HL-60/S4 (cell line): ENCODE measurements at regions not wholly inside any gene's neighbourhood (a gene's known extent, or its start where the extent isn't known, plus 50 kb on each side); places are given as distances from the start of the nearest gene placed in this dataset.
"Not testable (repeated sequence)": the region's sequence is repeated elsewhere in the genome, so short reads cannot be mapped to it uniquely, and the experiment has no call there.

Source experiments
- in situ Hi-C: fragments of 300-500 bp; cut with MboI; formaldehyde crosslinking; loops from 2 replicates; pipeline ENCODE4 v1.14.3; 2022; ENCODE audit warnings: low sequenced_read_pairs

DNA sequence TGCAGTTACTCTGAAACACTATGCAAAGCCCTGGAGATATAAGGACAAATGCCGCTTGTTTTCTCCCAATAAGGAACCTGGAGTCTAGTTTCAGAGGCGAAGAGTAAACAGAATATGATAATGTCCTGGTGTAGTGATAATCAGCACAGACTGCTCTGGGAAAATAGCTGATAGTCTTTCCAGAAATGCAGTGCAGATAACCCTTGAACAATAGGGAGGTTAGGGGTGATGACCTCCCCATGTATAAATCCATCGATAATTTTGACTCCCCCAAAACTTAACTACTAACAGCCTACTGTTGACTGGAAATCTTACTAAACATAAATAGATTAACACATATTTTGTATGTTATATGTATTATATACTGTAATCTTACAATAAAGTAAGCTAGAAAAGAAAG is 1280.9 kb upstream of the TENM3 start:
- in situ Hi-C loops = no loop called here

DNA sequence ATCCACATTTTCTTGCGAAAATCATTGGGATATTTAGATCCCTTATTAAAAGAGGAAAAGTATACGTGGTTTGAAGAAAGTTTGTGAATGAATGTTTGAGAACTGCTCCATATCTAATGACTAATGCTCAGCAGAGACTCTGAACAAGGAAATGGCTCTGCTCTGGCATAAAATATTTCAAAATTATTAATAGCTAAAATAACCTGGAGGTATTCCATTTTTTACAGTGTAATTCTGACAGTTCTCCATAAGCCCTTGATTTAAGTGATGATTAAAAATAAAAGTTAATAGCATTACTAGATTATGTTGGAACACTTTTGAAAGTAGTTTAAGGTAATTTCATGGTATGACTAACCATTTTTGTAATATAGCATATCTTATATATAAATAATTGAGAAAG is 1276.9 kb upstream of the TENM3 start:
- in situ Hi-C loops = no loop called here

DNA sequence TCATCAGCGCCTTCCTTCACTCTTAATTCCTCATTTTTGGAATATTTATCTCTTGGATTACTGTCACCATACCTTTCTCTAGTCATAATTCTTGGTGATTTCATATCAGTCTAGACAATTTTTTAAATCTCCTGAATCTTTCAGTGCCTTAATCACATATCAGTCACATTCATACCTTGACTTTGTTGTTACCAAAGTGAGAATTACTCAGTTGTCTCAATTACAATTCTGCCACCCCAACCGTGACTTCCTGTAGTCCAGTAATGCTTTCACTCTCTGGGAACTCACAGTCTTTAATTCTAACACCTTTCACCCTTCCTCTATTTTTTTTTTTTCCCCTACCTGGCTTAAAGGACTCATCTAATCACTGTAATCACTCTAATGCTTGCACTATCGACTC is 1275.3 kb upstream of the TENM3 start:
- in situ Hi-C loops = no loop called here

DNA sequence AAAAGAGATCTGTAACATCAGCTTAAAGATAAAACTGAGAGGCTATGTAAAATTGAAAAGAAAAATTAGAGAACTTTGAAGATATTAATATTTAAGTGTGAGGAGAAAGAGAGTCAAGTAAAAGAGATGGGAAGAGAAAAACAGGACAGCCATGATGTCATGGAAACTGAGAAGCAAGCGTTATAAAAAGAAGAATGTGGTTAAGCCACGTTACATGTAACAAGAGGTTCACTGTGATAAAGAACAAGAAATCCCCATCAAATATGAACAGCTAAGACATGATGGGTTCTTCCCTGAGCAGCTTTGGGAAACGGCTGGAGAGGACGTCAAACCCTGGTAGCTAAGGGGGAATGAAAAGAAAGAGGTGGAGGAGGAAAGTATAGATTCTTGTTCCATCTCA is 1269.3 kb upstream of the TENM3 start:
- in situ Hi-C loops = no loop called here

DNA sequence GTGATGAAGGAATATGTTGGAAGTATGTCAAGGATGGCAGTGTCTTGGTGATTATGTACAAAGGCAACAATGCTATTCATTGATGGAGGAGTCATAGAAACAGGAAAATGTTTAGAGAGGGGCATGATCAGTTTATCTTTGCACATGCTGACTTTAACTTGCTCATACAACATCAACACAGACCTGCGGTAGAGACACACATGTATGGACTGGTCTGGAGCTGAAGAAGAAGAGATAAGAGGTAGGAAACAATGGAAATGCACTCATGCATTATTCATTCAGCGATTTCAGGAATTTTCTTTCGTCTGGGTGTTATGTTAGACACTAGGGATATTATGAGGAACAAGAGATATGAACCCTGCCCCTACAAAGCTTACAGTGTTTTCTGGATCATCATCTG is 1252.3 kb upstream of the TENM3 start:
- in situ Hi-C loops = no loop called here

DNA sequence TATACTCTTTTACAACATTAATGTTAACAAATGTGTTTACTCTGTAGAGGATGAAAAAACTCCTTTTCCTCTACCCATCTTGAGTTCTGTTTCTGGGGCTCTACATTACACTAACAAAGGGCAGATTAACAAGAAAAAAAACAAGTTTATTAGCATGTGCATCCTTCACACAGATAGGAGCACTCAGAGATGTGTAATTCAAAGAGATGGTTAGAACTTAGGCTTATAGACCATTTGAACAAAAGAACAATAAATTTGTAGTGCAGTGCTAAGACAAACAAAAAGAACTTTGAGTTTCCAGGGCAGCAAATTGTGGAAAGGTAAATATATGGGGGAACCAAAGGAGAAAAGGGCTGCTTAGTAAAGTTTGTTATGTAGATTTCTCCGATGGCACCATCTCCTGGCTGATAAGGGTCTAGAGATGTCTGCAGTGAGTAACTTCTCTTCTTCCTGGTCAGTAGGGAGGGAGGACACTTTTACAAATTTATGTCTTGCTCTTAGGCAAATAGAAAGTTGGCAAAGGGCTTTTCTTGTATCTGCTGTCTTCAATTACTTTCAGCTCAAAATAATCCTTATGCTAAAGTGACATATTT is 1249.9 kb upstream of the TENM3 start:
- in situ Hi-C loops = no loop called here

DNA sequence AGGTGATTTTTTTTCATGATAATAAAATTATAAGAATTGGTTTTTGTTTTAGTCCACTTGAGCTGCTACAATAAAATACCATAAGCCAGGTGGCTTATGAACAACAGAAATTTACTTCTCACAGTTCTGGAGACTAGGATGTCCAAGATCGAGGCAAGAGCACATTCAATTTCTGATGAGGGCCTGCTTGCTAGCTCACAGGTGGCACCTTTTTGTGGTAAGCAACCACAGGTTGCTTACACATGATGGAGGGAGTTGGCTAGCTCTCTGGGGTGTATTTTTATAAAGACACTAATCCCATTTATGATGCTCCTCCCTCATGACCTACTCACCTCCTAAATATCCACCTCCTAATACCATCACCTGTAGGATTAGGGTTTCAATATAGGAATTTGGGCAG is 1248.5 kb upstream of the TENM3 start:
- in situ Hi-C loops = no loop called here

DNA sequence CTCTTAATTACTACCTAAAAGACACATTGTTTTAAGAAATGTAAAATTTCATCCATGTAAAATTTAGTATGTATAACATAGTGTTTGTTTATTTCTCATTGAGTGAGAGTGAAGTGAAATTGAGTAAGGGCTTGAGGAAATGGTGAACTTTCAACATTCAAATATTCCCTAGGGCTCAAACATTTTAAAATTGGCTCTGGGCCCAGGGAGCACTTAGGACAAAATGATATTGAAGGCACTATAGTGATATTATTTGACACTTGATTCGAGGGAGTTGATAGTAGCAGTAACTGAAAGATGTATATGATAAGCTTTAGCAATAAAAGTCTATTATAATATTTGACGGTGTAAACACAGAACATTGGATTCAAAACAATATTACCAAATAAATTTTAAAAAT is 1244.0 kb upstream of the TENM3 start:
- in situ Hi-C loops = no loop called here

DNA sequence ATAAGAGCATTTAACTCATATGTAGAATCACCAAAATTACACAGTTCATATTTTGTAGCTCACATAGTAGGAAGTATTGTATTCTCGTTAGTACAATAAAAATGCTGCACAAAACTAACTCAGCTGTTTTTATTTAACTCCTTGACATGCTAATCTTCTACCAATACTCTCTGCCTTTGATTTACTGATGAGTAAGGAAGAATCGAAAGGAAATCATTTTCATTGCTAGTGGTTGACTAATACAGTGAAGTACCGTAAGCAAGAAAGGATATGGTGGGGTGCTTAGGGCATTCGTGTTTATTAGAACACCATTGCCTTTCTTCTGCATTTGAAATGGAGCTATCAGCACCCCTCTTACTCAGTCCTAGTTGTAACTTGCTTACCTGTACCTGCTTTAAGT is 1239.1 kb upstream of the TENM3 start:
- in situ Hi-C loops = no loop called here

DNA sequence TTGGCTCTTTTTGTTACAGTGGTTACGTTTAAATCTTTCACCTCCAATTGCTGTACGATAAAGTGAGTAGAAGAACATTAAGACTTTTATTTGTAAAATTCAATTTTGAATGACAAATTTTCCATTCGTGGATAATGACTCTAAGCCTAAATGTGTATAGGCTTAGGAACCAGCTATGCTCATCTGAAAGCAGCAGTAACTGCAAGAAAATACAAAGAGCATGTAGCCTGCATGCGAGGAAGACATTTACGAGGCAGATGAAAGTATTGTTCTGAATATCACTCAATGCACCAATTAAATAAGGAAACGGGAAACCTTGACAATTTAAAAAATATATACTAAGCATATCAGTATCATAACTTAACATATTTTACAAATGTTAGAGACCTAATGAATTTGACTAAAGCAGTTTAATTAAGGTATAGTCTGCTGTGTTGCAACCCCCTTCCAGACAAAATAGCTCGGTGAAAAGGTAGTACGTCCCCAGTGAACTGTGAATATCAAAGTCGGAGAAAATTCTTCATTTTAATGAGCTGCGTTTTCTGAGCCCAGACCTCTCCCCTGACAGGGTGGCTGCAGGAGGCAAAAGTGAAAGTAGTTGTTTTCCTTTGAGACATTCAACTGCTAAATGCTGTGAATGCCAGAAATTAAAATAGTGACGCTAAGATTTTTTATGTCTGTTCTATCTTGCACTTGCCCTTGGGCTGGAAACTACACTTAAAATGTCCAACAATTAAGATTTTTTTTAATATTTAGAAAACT is 1236.5 kb upstream of the TENM3 start:
- in situ Hi-C loops = no loop called here

DNA sequence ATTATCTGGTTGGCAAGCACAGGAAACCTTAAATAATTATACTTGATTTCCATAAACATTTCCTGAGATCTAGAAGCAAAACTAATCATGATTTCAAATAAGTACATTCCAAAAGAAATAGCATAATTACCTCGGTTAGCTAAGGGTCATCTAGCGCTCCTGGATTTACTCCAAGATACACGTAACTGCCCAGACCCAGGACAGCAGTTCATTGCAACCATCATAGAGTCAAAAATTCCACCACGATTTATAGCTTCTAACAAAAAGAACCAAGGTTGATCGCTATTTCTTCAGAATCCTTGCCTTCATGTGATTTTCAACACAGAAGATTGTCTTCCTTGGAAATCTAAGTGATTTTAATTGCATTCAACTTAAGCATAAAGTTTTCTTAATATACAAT is 1235.5 kb upstream of the TENM3 start:
- in situ Hi-C loops = no loop called here

DNA sequence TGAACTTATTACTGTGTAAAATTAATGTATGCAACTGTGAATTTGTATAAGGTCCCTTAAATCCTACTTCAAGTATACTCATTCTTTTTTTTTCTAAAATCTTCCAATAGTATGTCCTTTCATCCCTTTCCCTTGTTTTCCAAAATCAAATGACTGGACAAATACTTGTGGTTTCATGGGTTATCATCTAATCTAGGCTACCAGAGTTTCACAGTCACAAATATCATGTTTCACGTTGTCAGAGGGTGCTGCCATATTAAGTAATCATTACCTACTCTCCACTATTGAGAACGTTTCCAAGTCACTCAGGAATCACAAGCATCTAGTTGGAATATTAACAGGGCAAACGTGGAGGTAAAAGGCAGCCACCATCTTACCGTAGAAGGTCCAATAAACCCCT is 1235.0 kb upstream of the TENM3 start:
- in situ Hi-C loops = no loop called here

DNA sequence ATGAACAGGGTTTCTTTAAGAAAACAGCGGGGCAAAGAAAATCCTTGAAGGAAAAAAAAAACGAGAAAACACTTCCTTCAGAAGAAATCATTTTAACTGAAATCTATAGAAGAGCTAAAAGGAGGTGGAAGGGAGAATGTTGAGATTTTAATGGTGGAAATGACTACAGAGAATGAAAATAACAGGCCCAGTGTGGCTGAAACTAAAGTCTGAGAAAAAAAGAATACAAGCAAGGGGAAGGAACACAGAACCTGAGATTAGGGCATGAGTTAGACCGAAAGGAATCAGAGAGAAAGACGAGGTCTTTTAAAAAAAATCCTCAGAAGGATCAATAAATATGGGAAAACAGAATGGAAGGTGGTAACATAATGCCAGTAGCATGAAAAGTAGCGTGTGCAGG is 1230.0 kb upstream of the TENM3 start:
- in situ Hi-C loops = no loop called here

DNA sequence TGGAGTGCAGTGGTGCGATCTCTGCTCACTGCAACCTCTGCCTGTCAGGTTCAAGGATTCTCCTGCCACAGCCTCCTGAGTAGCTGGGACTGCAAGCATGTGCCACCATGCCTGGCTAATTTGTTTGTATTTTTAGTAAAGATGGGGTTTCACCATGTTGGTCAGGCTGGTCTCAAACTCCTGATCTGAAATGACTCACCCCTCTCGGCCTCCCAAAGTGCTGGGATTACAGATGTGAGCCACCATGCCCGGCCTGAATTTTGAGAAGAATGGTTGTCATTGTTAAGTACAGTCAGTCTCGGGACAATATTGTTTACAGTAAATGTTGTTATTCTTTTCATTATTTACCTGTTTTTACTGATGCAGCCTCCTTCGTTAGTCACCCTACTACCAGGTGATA is 1226.2 kb upstream of the TENM3 start:
- in situ Hi-C loops = no loop called here

DNA sequence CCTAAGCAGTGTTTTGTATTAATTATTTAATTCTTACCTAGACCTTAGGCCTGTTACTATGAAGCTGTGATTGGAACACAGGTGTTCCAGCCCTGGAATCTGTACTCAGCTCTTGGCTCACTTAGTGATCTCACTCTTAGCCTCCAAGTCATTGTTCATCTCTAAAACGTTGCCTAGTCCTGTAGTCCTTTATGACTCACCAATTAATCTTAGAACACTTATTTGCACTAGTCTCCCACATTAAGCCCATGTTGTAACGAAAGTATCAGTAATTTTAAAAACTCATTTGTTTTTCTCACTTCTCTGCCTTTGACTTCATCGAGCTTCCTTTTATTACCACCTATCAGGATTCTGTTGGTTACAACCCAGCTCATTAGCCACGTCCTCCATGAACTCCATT is 1224.7 kb upstream of the TENM3 start:
- in situ Hi-C loops = no loop called here

DNA sequence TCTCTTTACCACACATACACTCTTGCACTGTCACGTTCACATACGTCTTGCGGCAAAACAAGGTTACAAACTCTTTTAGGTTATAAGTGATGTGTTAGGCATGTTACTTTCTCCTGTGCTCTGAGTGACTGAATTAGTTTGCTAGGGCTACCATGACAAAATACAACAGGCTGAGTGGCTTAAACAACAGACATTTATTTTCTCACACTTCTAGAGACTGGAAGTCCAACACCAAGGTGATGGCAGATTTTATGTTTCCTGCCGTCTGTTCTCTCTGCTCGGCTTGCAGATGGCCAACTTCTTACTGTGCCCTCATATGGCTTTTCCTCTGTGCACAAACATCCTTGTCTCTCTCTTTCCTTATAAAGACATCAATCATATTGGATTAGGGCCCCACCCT is 1224.3 kb upstream of the TENM3 start:
- in situ Hi-C loops = no loop called here

DNA sequence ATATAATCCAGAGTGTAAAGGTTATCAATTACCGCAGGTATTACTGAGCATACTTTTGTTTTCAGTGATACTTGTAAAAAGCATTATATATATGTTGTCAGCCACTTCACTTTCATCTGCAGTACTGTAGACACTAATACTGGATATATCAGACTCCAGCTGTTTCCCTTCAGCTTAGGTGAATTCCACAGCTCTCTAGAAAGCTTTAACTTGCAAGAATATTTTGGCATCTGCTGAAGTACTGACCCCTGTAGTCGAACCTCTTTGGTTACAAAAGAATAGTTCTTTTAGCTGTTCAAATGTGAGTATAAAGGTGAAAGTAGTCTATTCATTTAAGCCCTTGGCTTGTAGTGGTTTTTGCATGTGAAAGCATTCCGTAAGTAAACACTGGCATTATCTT is 1222.7 kb upstream of the TENM3 start:
- in situ Hi-C loops = no loop called here

DNA sequence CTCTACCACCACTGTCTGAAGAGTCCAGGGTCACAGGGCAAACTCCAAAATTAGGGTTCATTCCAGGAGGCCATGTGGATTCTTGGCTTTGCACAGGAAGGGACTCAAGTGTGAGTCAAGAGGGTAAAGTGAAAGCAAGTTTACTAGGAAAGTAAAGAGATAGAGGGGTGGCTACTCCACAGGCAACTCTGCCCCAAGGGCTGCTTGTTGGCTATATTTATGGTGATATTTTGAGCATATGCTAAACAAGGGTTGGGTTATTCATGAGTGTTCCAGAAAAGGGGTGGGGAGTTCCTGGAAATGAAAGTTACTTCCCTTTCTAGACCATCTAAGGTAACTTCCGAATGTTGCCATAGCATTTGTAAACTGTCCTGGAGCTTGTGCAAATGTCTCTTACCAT is 1222.0 kb upstream of the TENM3 start:
- in situ Hi-C loops = no loop called here

DNA sequence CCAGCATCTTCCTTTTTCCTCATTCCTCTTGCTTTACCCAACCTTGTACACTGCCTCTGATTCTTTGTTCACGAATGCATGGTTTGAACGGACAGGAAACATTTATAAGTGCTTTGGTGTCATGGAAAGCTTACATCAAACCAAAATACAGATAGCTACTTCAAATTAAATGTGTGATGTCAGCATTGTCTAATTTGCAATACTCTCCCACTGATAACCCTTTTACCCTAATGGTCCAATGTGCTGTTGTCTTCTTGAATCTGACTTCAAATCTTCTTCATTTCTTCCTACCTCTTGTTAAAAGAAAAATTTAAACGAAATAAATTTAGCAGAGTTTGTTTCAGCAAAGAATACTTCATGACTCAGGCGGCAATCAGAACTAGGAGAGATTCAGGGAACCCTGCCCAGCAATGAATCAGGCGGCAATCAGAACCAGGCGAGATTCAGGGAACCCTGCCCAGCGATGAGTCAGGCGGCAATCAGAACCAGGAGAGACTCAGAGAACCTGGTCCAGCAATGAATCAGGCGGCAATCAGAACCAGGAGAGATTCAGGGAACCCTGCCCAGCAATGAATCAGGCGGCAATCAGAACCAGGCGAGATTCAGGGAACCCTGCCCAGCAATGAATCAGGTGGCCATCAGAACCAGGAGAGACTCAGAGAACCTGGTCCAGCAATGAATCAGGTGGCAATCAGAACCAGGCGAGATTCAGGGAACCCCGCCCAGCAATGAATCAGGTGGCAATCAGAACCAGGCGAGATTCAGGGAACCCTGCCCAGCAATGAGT is 1212.9 kb upstream of the TENM3 start:
- in situ Hi-C loops = not testable (repeated sequence)

DNA sequence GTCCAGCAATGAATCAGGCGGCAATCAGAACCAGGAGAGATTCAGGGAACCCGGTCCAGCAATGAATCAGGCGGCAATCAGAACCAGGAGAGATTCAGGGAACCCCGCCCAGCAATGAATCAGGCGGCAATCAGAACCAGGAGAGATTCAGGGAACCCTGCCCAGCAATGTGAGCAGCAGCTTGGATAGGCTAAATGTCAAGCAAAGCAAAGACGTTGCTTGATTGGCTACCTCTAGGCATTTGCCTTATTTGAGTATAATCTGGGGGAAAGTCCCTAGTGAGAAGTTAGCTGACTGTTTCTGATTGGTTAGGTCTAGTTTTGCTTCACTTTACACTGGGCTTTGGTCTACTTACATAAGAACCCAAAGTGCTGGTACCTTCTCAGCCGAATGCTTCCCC is 1212.2 kb upstream of the TENM3 start:
- in situ Hi-C loops = no loop called here

DNA sequence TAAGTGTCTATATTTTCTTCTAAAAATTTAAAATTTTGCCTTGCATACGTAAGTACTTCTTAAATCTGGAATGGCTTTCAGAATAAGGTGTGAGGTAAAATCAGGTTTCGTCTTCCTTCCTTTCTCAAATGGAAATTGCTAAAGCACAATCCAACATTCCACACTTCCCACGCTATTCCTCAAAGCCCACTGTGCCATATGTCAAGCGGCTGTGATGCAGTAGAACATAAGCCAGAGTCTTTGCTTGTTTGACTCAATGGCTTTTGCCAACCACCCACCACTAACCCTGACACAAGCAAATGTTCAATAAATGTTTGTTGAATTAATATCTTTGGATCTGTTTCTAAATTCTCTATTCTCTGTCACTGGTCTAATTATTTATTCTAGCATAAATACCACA is 1199.7 kb upstream of the TENM3 start:
- in situ Hi-C loops = no loop called here

DNA sequence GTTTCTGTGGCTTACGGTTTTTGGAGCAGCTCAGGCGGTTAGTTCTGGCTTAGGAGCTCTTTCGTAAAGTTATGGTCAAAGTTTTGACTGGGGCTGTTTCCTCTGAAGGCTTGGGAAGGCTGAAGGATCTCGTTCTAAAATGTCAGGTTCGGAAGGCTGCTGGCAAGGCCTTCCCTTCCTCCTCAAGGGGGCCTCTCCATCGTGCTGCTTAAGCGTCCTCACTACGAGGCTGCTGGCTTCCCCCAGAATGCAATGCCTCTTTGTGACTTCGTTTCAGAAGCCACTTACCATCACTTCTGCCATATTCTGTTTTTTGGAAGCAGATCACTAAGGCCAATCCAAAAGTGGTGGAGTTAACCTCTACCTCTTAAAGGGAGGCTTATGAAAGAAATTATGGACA is 1196.4 kb upstream of the TENM3 start:
- in situ Hi-C loops = no loop called here
